ENCODE measurements at regions not wholly inside any gene's neighbourhood (a gene's known extent, or its start where the extent isn't known, plus 50 kb on each side); places are given as distances from the start of the nearest gene placed in this dataset.

DNA sequence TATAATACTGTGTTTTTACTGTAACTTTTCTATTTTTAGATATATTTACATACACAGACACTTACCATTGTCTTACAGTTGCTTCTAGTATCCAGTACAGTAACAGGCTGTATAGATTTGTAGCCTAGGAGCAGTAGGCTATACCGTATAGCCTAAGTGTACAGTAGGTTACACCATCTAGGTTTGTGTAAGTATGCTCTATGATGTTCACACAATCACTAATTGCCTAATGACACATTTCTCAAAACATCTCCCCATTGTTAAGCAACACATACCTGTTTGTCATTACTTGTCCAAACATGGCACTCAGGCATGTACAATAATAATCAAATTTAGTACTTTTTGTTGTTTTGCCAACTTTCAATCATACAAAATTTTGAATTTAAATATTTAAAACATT, 757.3 kb downstream of the DOK5 start:
- TF ChIP-seq, protein P1, sequence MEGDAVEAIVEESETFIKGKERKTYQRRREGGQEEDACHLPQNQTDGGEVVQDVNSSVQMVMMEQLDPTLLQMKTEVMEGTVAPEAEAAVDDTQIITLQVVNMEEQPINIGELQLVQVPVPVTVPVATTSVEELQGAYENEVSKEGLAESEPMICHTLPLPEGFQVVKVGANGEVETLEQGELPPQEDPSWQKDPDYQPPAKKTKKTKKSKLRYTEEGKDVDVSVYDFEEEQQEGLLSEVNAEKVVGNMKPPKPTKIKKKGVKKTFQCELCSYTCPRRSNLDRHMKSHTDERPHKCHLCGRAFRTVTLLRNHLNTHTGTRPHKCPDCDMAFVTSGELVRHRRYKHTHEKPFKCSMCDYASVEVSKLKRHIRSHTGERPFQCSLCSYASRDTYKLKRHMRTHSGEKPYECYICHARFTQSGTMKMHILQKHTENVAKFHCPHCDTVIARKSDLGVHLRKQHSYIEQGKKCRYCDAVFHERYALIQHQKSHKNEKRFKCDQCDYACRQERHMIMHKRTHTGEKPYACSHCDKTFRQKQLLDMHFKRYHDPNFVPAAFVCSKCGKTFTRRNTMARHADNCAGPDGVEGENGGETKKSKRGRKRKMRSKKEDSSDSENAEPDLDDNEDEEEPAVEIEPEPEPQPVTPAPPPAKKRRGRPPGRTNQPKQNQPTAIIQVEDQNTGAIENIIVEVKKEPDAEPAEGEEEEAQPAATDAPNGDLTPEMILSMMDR (conservative IDR thresholded peaks at IDR 0.05; ENCODE audit: low read depth in 2 of 2), result no peak
- TF ChIP-seq, protein P2, sequence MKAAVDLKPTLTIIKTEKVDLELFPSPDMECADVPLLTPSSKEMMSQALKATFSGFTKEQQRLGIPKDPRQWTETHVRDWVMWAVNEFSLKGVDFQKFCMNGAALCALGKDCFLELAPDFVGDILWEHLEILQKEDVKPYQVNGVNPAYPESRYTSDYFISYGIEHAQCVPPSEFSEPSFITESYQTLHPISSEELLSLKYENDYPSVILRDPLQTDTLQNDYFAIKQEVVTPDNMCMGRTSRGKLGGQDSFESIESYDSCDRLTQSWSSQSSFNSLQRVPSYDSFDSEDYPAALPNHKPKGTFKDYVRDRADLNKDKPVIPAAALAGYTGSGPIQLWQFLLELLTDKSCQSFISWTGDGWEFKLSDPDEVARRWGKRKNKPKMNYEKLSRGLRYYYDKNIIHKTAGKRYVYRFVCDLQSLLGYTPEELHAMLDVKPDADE (IDR thresholded peaks at IDR 0.05), result no peak
- TF ChIP-seq EZH2 (IDR thresholded peaks at IDR 0.05; ENCODE audit: low read depth, unreplicated experiment), result no peak
- TF ChIP-seq, protein P3, sequence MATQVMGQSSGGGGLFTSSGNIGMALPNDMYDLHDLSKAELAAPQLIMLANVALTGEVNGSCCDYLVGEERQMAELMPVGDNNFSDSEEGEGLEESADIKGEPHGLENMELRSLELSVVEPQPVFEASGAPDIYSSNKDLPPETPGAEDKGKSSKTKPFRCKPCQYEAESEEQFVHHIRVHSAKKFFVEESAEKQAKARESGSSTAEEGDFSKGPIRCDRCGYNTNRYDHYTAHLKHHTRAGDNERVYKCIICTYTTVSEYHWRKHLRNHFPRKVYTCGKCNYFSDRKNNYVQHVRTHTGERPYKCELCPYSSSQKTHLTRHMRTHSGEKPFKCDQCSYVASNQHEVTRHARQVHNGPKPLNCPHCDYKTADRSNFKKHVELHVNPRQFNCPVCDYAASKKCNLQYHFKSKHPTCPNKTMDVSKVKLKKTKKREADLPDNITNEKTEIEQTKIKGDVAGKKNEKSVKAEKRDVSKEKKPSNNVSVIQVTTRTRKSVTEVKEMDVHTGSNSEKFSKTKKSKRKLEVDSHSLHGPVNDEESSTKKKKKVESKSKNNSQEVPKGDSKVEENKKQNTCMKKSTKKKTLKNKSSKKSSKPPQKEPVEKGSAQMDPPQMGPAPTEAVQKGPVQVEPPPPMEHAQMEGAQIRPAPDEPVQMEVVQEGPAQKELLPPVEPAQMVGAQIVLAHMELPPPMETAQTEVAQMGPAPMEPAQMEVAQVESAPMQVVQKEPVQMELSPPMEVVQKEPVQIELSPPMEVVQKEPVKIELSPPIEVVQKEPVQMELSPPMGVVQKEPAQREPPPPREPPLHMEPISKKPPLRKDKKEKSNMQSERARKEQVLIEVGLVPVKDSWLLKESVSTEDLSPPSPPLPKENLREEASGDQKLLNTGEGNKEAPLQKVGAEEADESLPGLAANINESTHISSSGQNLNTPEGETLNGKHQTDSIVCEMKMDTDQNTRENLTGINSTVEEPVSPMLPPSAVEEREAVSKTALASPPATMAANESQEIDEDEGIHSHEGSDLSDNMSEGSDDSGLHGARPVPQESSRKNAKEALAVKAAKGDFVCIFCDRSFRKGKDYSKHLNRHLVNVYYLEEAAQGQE (IDR thresholded peaks at IDR 0.05; ENCODE audit: unreplicated experiment), result no peak
- TF ChIP-seq CREB1 (CRISPR knock-in tag; IDR thresholded peaks at IDR 0.05; ENCODE audit: low read depth), result no peak
- TF ChIP-seq POLR2AphosphoS5 (IDR thresholded peaks at IDR 0.05; ENCODE audit: low read depth), result no peak
- TF ChIP-seq EZH2phosphoT487 (IDR thresholded peaks at IDR 0.05; ENCODE audit: unreplicated experiment), result no peak
- no peak for TF ChIP-seq STAT1 (IDR thresholded peaks at IDR 0.05; ENCODE audit: unreplicated experiment)
- TF ChIP-seq ZNF331 (CRISPR knock-in tag; IDR thresholded peaks at IDR 0.05; ENCODE audit: low read depth), result no peak
- no peak for TF ChIP-seq NANOG (IDR thresholded peaks at IDR 0.05; ENCODE audit: borderline replicate concordance)
- no peak for TF ChIP-seq JUNB (IDR thresholded peaks at IDR 0.05; ENCODE audit: unreplicated experiment)

Measured in GM23338 (cell line).